ENCODE measurements at regions not wholly inside any gene's neighbourhood (a gene's known extent, or its start where the extent isn't known, plus 50 kb on each side); places are given as distances from the start of the nearest gene placed in this dataset.
A peak's percentile ranks its signal among the peaks of the same experiment; 100 is the strongest.

DNA sequence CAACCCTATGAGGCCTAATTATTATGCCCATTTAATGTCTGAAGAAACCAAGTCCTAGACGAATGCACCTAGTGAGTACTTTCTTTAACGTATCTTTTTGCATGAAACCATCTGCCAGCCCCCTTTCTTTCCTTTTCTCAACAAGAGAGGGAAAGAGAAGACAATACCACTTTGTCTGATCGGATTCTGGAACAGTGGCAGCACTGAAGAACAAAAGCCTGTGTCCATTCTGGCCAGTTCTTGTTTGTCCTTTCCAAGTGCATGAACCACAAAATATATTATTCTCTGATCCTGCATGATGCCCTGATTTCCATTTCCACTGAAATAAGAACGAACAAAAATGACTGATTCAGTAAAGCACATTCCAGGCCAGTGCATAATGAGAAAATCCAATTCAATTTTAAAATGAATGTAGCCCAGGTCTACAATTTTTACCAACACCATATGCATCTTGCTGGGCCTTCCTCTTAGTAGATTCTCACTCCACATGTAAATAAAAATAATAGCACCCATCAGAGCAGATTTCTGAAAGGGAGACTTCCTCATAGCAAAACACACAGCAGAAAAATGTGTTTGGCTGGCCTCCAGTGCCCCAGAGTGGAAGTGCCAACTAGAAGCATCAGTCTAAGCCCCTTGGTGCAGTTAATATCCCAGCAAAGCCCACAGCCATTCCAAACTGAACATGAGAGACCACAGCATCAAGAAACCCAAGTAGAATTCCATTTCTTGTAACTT, 422.6 kb upstream of the ID2 start:
- ChIA-PET POLR2A (no interaction called here), CTCF (ENCODE audit: low intra/inter-chr PET ratio) (no interaction called here)
- H3K36me3 ChIP-seq (ENCODE audit: control insufficient read depth, insufficient read depth, low read length) = no peaks in the 10 kb centered on the region
- H3K4me2 ChIP-seq (ENCODE audit: insufficient read depth, low read length) = no peak overlapping the region
- no peak overlapping the region for H2AFZ ChIP-seq (ENCODE audit: low read depth, low read length)
- intact Hi-C loops (cut with micrococcal nuclease) = no loop called here
- H3K9me3 ChIP-seq (replicated peaks; ENCODE audit: control insufficient read depth, insufficient read depth, low read depth, low read length) = no peaks in the 10 kb centered on the region
- no peak overlapping the region for H3K4me3 ChIP-seq
- H3K27me3 ChIP-seq (ENCODE audit: control insufficient read depth in 2 of 2, insufficient read depth in 2 of 2, low read length in 2 of 2) = peaks cover 8 to 10% of the 10 kb centered on the region in 2 experiments; a peak in 4 of 5 replicates
- H3K4me1 ChIP-seq (replicated peaks in 1 of 2; ENCODE audit: control insufficient read depth in 2 of 2, insufficient read depth in 2 of 2, low read length in 2 of 2) = no peaks in the 10 kb centered on the region
- ATAC-seq (no peak), FAIRE-seq (no peak), DNase-seq (ENCODE audit: extremely low read depth in 1 of 4, low spot score in 3 of 4) (no peak)
- no peak overlapping the region for H3K9ac ChIP-seq (ENCODE audit: insufficient read depth in 1 of 2, low read depth in 2 of 2, low read length in 2 of 2)
- H4K20me1 ChIP-seq (replicated peaks; ENCODE audit: control insufficient read depth, insufficient read depth, low read length) = 0 out of 2 replicates have a peak, but pooled peaks cover 4% of the 10 kb centered on the region
- no TSS peak for BruUV-seq (replicated peaks)
- TF ChIP-seq MEIS2 (IDR thresholded peaks at IDR 0.05; ENCODE audit: partially characterized antibody) = no peak
- WGBS (ENCODE audit: insufficient coverage, low coverage, missing lambda C conversion rate) = 0% methylated on average over 4 of the region's 4 CpGs
- in situ Hi-C loops (cut with MboI) = no loop called here
- no peak overlapping the region for H3K27ac ChIP-seq (ENCODE audit: extremely low read depth, low read depth, low read length)
- H3K9me1 ChIP-seq (ENCODE audit: control insufficient read depth, insufficient read depth, low read length) = no peaks in the 10 kb centered on the region
- no peaks in the 10 kb centered on the region for H3K79me2 ChIP-seq (ENCODE audit: control insufficient read depth, insufficient read depth, low read length)

- intact Hi-C loops (cut with micrococcal nuclease) = no loop called here
- no peaks in the 10 kb centered on the region for H3K79me2 ChIP-seq (ENCODE audit: control insufficient read depth, insufficient read depth, low read length)
- H3K9me3 ChIP-seq (replicated peaks; ENCODE audit: control insufficient read depth, insufficient read depth, low read depth, low read length) = no peaks in the 10 kb centered on the region
These were observed 422.0 kb upstream of the ID2 start for GRCh38 chr2:8259841-8260178.

More at GRCh38 chr2:8259841-8260178, 422.0 kb upstream of the ID2 start:
- TF ChIP-seq BRD4 (IDR thresholded peaks at IDR 0.05) = no peak
- TF ChIP-seq ZNF77 (CRISPR knock-in tag; IDR thresholded peaks at IDR 0.05) = no peak
- peak in 1 of 2 experiments; percentile 32; a peak in 1 of 4 replicates for TF ChIP-seq RAD21 (CRISPR knock-in tag; conservative IDR thresholded peaks at IDR 0.05 in 1 of 2, IDR thresholded peaks at IDR 0.05 in 1 of 2)
- Histone ChIP-seq H3K9ac (ENCODE audit: insufficient read depth in 1 of 2, low read depth in 2 of 2, low read length in 2 of 2) (no peak overlapping the region), H3K4me2 (ENCODE audit: insufficient read depth, low read length) (no peak overlapping the region), H3K27ac (ENCODE audit: extremely low read depth, low read depth, low read length) (no peak overlapping the region), H4K20me1 (replicated peaks; ENCODE audit: control insufficient read depth, insufficient read depth, low read length) (0 out of 2 replicates have a peak, but pooled peaks cover 4% of the 10 kb centered on the region), H3K9me1 (ENCODE audit: control insufficient read depth, insufficient read depth, low read length) (no peaks in the 10 kb centered on the region), H3K27me3 (ENCODE audit: control insufficient read depth in 2 of 2, insufficient read depth in 2 of 2, low read length in 2 of 2) (peaks cover 8 to 10% of the 10 kb centered on the region in 2 experiments; a peak in 4 of 5 replicates), H3K36me3 (ENCODE audit: control insufficient read depth, insufficient read depth, low read length) (no peaks in the 10 kb centered on the region), H2AFZ (ENCODE audit: low read depth, low read length) (no peak overlapping the region), H3K4me3 (no peak overlapping the region), H3K4me1 (replicated peaks in 1 of 2; ENCODE audit: control insufficient read depth in 2 of 2, insufficient read depth in 2 of 2, low read length in 2 of 2) (no peaks in the 10 kb centered on the region)
- no peak for DNase-seq (ENCODE audit: extremely low read depth in 1 of 4, low spot score in 3 of 4)
- WGBS (ENCODE audit: insufficient coverage, low coverage, missing lambda C conversion rate) = 1% methylated on average over 5 of the region's 5 CpGs
- FAIRE-seq = no peak
- POLR2A ChIA-PET = no interaction called here
- no TSS peak for BruUV-seq (replicated peaks)
- CTCF ChIA-PET (ENCODE audit: low intra/inter-chr PET ratio) = no interaction called here
- in situ Hi-C loops (cut with MboI) = no loop called here
- ATAC-seq = no peak

Data from K562 (cell line).